GM23338 (cell line): ENCODE measurements at regions not wholly inside any gene's neighbourhood (a gene's known extent, or its start where the extent isn't known, plus 50 kb on each side); places are given as distances from the start of the nearest gene placed in this dataset.
"Not testable (repeated sequence)": the region's sequence is repeated elsewhere in the genome, so short reads cannot be mapped to it uniquely, and the experiment has no call there.

ENCODE experiments used
- CREB1 ChIP-seq: fragments of 250-450 bp; sonication (Bioruptor Pico); IDR thresholded peaks from 2 replicates; pipeline ENCODE4 v1.5.0; 2020; ENCODE audit warnings: low read depth, mild to moderate bottlenecking, moderate library complexity
- CTCF ChIP-seq, 2 experiments: fragments of 200-600 bp in 1 of 2; sonication (generic) in 1 of 2; conservative IDR thresholded peaks; 2 replicates each; pipeline versions ENCODE4 v1.5.1 to v1.6.1; 2016 to 2017; ENCODE audit warnings: antibody characterized with exemption in 2 of 2, low read depth in 2 of 2, mild to moderate bottlenecking in 2 of 2, moderate library complexity in 1 of 2
- EZH2 ChIP-seq: fragments of 200-600 bp; sonication (generic); IDR thresholded peaks from one replicate; pipeline ENCODE4 v1.8.0; 2017; ENCODE audit warnings: antibody characterized with exemption, mild to moderate bottlenecking, low read depth; ENCODE audit not compliant: unreplicated experiment
- EZH2phosphoT487 ChIP-seq: fragments of 200-600 bp; sonication (generic); IDR thresholded peaks from one replicate; pipeline ENCODE4 v1.8.1; 2018; ENCODE audit warnings: antibody characterized with exemption; ENCODE audit not compliant: unreplicated experiment
- JUNB ChIP-seq: IDR thresholded peaks from one replicate; pipeline ENCODE4 v1.6.1; 2016; ENCODE audit warnings: antibody characterized with exemption; ENCODE audit not compliant: unreplicated experiment
- POLR2AphosphoS5 ChIP-seq: IDR thresholded peaks from 2 replicates; pipeline ENCODE4 v1.6.1; 2016; ENCODE audit warnings: antibody characterized with exemption, low read depth
- REST ChIP-seq: IDR thresholded peaks from one replicate; pipeline ENCODE4 v1.6.1; 2018; ENCODE audit warnings: antibody characterized with exemption; ENCODE audit not compliant: unreplicated experiment

GRCh38 chr1:212516012-212516411 lies 83.3 kb downstream of the NENF start:
- not testable (repeated sequence) for TF ChIP-seq CTCF (conservative IDR thresholded peaks at IDR 0.05; ENCODE audit: low read depth in 2 of 2); POLR2AphosphoS5; EZH2phosphoT487; EZH2; REST; JUNB; CREB1 (CRISPR knock-in tag)
